T-helper 2 cell treated with Interferon-gamma antibody and Interleukin-4, amounts not matched to agents 100 ng/mL and 5 ng/mL, for 36 hours (primary cell): ENCODE measurements at regions not wholly inside any gene's neighbourhood (a gene's known extent, or its start where the extent isn't known, plus 50 kb on each side); places are given as distances from the start of the nearest gene placed in this dataset.

ENCODE experiments used
- intact Hi-C: fragments of 100-400 bp; cut with micrococcal nuclease; formaldehyde crosslinking; loops from one replicate; pipeline ENCODE4 v1.15.1; 2023

DNA sequence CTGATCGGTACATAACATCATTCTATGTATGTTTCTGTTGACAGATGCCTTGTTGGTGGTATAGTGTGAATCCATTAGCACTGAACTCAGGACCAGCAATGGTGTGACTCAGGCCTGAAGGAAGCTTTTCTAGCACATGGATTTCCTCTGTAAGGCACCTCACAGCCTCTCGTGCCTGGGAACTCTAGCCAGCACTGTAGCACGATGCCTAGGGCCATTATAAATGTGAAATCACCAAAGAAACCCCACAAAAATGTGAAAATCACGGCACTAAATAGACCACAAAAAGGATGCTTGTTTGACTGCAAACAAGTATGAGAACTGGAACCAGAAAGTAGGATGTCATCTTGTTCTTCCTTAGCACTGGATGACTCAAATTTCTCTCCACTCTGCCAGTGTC is 63.7 kb upstream of the NKX2-2 start:
- intact Hi-C loops, result no loop called here

- intact Hi-C loops, result no loop called here
These were observed 62.3 kb upstream of the NKX2-2 start for GRCh38 chr20:21575981-21576740.

GRCh38 chr20:21575167-21575566 is 61.3 kb upstream of the NKX2-2 start:
- intact Hi-C loops, result no loop called here

DNA sequence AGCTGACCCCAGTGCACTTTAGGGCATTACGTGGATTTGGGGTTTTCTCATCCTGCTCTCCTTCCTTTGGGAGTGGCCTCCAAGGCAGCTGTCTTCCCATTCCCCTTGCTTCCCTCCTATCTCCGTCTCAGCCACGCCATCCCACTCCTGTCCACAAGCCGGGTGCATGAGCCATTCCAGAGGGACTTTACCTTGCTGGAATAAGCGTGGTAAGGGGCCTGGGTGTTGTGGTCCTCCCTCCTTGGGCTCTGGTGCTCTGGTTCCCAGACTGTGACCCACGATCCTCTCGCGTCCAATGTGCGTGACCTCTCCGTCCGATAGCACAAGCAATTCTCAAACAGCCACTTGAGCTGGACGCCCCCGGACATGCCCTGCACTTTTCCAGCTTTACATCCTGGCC is 60.6 kb upstream of the NKX2-2 start:
- intact Hi-C loops, result no loop called here

GRCh38 chr20:21573259-21573658 is 59.4 kb upstream of the NKX2-2 start:
- intact Hi-C loops, result loop anchor here (2.0 kb wide), 1 partner anchor 712 kb away; no protein-coding TSS in a partner anchor

DNA sequence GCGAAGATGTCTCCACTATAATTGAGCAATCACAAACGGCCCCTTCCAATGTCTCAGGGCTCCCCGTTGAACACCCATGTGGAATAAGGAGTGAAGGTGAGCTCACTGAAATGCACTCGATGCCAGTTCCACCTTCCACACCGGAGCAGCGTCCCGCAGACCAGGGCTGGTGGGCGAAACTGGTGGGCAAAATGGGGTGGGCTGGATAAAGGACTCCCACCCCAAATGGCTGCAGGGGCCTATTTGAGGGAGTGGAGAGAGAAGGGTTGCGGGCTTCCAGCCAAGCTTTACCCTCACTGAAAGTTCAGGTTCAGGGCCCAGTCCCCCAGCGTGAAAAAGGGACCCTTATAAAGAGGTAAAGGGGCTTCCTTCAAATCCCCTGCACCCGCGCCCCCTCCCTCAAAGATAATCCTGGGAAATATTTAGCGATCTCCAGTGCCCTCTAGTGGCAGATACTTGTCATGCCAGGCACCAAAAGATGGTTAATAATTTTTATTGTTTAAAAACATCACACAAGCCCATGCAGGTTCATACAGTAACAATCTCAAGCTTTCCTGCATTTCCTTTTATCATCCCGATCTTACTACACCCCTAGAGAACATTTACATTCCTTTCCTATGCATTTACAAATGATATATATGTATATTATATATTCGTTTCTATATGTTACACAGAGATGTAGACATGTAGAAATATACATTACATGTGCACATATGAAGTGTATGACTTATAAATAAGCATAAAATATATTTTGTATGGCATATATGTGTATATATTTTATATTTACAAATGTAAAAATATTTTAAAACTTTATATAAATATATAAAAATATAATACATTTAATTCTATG is 58.2 kb upstream of the NKX2-2 start:
- intact Hi-C loops, result loop anchor here (1.0 to 2.0 kb wide), 3 partner anchors 42 to 711 kb away; no protein-coding TSS in a partner anchor

DNA sequence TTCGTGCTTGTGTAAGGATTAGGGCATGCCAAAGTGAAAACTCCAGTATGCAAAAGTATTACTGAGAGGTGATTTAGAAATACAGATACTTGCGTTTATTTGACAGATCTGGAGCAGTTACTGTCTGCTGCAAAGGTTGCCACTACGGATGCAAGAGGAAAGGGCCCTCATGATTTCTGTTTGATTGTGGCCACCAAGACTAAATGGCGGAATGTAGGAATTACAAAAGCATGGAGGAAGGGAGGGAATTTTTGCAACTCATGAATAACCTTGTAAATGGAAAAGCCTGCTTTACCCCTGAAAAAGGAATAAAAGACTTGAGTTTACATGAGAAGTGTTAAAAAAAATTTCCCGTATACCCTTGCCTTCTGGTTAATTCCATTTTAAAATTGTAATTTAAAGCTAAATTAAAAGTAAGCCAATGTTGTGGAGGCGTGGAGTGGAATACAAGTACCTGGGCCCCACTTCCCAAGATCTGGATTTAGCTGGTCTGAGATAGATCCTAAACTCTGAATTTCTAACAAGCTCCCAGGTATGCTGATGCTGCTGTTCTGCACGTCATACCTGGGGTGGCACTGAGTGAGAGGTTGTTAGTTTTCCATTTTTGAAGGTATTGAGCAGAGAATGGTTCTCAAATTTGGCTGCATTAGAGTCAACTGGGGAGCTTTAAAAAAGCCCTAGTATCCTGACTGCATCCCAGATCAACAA is 56.6 kb upstream of the NKX2-2 start:
- intact Hi-C loops, result no loop called here

GRCh38 chr20:21569586-21569985 is 55.7 kb upstream of the NKX2-2 start:
- intact Hi-C loops, result no loop called here

- intact Hi-C loops, result no loop called here
These were observed 50.4 kb upstream of the NKX2-2 start for GRCh38 chr20:21564127-21564773.
